SK-N-SH (cell line): ENCODE measurements at regions not wholly inside any gene's neighbourhood (a gene's known extent, or its start where the extent isn't known, plus 50 kb on each side); places are given as distances from the start of the nearest gene placed in this dataset.

Experiments
- CTCF ChIP-seq: fragments of 200-600 bp; sonication (generic); IDR thresholded peaks from 2 replicates; pipeline ENCODE4 v1.6.1; 2017; ENCODE audit warnings: antibody characterized with exemption, mild to moderate bottlenecking, moderate library complexity
- RAD21 ChIP-seq: IDR thresholded peaks from 2 replicates; pipeline ENCODE4 v1.6.1; 2012; ENCODE audit warnings: mild to moderate bottlenecking, low read length
- REST ChIP-seq: IDR thresholded peaks from 2 replicates; pipeline ENCODE4 v1.6.1; 2012; ENCODE audit warnings: mild to moderate bottlenecking, low read depth, low read length, moderate library complexity

GRCh38 chr5:42059291-42059690 lies 134.2 kb downstream of the FBXO4 start:
- no peak for TF ChIP-seq REST
- no peak for TF ChIP-seq CTCF
- TF ChIP-seq RAD21, result no peak
